ENCODE measurements at regions not wholly inside any gene's neighbourhood (a gene's known extent, or its start where the extent isn't known, plus 50 kb on each side); places are given as distances from the start of the nearest gene placed in this dataset.

DNA sequence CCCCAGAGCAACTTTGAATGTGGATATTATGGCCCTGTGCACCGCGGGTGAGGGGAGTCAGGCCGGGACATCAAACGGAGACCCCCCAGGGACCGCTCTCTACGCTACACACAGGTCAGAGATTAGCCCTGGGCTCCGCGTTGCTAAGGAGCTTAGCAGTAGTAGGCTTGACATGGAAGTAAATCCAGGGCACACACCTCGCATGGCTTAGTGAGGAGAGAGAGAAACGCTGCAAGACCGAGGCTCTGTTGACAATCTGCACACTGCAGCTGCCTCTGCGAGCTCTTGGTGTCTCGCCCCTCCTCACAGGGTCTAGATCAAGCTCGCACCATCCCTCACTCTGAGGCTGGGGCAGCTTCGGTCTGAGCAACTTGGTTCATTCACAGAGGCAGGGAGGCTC is 116.1 kb upstream of the CDH4 start:
- H4K5ac ChIP-seq (ENCODE audit: low read depth, low read length), result no peak overlapping the region
- no peak overlapping the region for H3K56ac ChIP-seq (ENCODE audit: extremely low read depth, insufficient read depth, low read length)
- peaks cover 25% of the 10 kb centered on the region for H3K27me3 ChIP-seq (ENCODE audit: control insufficient read depth, insufficient read depth, low read length)
- H3K27ac ChIP-seq (ENCODE audit: insufficient read depth, low read length), result no peak overlapping the region
- H2AK9ac ChIP-seq (replicated peaks; ENCODE audit: low read depth, low read length, poor library complexity), result no peak overlapping the region
- no peak overlapping the region for H3K18ac ChIP-seq (ENCODE audit: low read depth, low read length)
- H3K9me1 ChIP-seq (ENCODE audit: insufficient read depth, low read length), result no peaks in the 10 kb centered on the region
- no peak overlapping the region for H3K4ac ChIP-seq (ENCODE audit: low read depth, low read length)
- H3K4me2 ChIP-seq (ENCODE audit: low read depth, low read length), result no peak overlapping the region
- H4K91ac ChIP-seq (ENCODE audit: insufficient read depth, low read depth, low read length), result no peak overlapping the region
- H2BK20ac ChIP-seq (ENCODE audit: low read depth, low read length), result no peak overlapping the region
- no peaks in the 10 kb centered on the region for H3K4me1 ChIP-seq (ENCODE audit: control insufficient read depth, insufficient read depth, low read length)
- WGBS, 2 experiments (ENCODE audit: extremely low coverage in 2 of 2, insufficient read length in 1 of 2), result 17% methylated on average over 5 of the region's 15 CpGs; no CpG with 5 or more reads in 1 of the 2 experiments
- H3K23ac ChIP-seq (ENCODE audit: low read depth, low read length), result no peak overlapping the region
- no peaks in the 10 kb centered on the region for H3K79me1 ChIP-seq (ENCODE audit: low read depth in 1 of 2, low read length in 2 of 2)
- no peaks in the 10 kb centered on the region for H4K20me1 ChIP-seq (ENCODE audit: insufficient read depth, low read length)
- no peak overlapping the region for H3K14ac ChIP-seq (replicated peaks; ENCODE audit: low read depth, low read length)
- no peak overlapping the region for H2BK5ac ChIP-seq (ENCODE audit: low read depth, low read length, poor library complexity, severe bottlenecking)
- H3K4me3 ChIP-seq (ENCODE audit: insufficient read depth, low read depth, low read length), result no peak overlapping the region
- H2AFZ ChIP-seq (replicated peaks; ENCODE audit: low read length, poor library complexity), result no peak overlapping the region
- H2BK120ac ChIP-seq (ENCODE audit: low read depth, low read length), result no peak overlapping the region
- no peak overlapping the region for H3K9ac ChIP-seq (ENCODE audit: low read depth, low read length)
- in situ Hi-C loops (cut with MboI; ENCODE audit: low sequenced_read_pairs), result no loop called here
- ATAC-seq (ENCODE audit: low read depth), result no peak
- H4K8ac ChIP-seq (ENCODE audit: low read depth in 2 of 2, low read length in 2 of 2), result no peak overlapping the region
- no peaks in the 10 kb centered on the region for H3K36me3 ChIP-seq (ENCODE audit: control insufficient read depth, insufficient read depth, low read length)
- TF ChIP-seq MXI1 (IDR thresholded peaks at IDR 0.05; ENCODE audit: borderline replicate concordance, low read depth, low read length) (no peak), FOS (IDR thresholded peaks at IDR 0.05; ENCODE audit: low read depth, low read length) (no peak), RAD21 (IDR thresholded peaks at IDR 0.05; ENCODE audit: low read length) (no peak), MAFK (IDR thresholded peaks at IDR 0.05; ENCODE audit: low read depth, low read length) (no peak), MAZ (IDR thresholded peaks at IDR 0.05; ENCODE audit: borderline replicate concordance, low read depth, low read length) (no peak), BHLHE40 (IDR thresholded peaks at IDR 0.05; ENCODE audit: low read depth, low read length) (no peak), RCOR1 (IDR thresholded peaks at IDR 0.05; ENCODE audit: insufficient replicate concordance, low read length) (no peak), SMC3 (IDR thresholded peaks at IDR 0.05; ENCODE audit: low read depth, low read length) (no peak), POLR2A (IDR thresholded peaks at IDR 0.05; ENCODE audit: low read depth, low read length) (no peak), CHD1 (IDR thresholded peaks at IDR 0.05; ENCODE audit: low read depth, low read length) (no peak), NFE2L2 (IDR thresholded peaks at IDR 0.05; ENCODE audit: low read depth, low read length) (no peak), CEBPB (IDR thresholded peaks at IDR 0.05; ENCODE audit: low read depth, low read length) (no peak), RFX5 (IDR thresholded peaks at IDR 0.05; ENCODE audit: low read depth, low read length) (no peak)
- TF ChIP-seq, protein P1, sequence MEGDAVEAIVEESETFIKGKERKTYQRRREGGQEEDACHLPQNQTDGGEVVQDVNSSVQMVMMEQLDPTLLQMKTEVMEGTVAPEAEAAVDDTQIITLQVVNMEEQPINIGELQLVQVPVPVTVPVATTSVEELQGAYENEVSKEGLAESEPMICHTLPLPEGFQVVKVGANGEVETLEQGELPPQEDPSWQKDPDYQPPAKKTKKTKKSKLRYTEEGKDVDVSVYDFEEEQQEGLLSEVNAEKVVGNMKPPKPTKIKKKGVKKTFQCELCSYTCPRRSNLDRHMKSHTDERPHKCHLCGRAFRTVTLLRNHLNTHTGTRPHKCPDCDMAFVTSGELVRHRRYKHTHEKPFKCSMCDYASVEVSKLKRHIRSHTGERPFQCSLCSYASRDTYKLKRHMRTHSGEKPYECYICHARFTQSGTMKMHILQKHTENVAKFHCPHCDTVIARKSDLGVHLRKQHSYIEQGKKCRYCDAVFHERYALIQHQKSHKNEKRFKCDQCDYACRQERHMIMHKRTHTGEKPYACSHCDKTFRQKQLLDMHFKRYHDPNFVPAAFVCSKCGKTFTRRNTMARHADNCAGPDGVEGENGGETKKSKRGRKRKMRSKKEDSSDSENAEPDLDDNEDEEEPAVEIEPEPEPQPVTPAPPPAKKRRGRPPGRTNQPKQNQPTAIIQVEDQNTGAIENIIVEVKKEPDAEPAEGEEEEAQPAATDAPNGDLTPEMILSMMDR (conservative IDR thresholded peaks at IDR 0.05; ENCODE audit: low read depth, low read length), result no peak
- TF ChIP-seq, protein P2, sequence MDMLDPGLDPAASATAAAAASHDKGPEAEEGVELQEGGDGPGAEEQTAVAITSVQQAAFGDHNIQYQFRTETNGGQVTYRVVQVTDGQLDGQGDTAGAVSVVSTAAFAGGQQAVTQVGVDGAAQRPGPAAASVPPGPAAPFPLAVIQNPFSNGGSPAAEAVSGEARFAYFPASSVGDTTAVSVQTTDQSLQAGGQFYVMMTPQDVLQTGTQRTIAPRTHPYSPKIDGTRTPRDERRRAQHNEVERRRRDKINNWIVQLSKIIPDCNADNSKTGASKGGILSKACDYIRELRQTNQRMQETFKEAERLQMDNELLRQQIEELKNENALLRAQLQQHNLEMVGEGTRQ (IDR thresholded peaks at IDR 0.05; ENCODE audit: low read depth, low read length), result no peak
- TF ChIP-seq, protein P3, sequence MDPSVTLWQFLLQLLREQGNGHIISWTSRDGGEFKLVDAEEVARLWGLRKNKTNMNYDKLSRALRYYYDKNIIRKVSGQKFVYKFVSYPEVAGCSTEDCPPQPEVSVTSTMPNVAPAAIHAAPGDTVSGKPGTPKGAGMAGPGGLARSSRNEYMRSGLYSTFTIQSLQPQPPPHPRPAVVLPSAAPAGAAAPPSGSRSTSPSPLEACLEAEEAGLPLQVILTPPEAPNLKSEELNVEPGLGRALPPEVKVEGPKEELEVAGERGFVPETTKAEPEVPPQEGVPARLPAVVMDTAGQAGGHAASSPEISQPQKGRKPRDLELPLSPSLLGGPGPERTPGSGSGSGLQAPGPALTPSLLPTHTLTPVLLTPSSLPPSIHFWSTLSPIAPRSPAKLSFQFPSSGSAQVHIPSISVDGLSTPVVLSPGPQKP (IDR thresholded peaks at IDR 0.05; ENCODE audit: borderline replicate concordance, low read depth, low read length), result no peak
- dilution Hi-C loops (cut with HindIII; ENCODE audit: low sequenced_read_pairs, unreplicated experiment), result no loop called here
- intact Hi-C loops (cut with micrococcal nuclease), result no loop called here
- CTCF ChIA-PET, result interaction anchor here (1.5 kb wide), 1 partner anchor 16 kb away, joined by 4 read pairs; no protein-coding TSS in a partner anchor
- no peaks in the 10 kb centered on the region for H3K9me3 ChIP-seq (ENCODE audit: control insufficient read depth, insufficient read depth, low read length)
- BruUV-seq (replicated peaks), result no TSS peak
- DNase-seq, result no peak
- POLR2A ChIA-PET (ENCODE audit: unreplicated experiment), result no interaction called here
- no peak overlapping the region for H2AK5ac ChIP-seq (ENCODE audit: low read depth, low read length)
- no peak overlapping the region for H2BK15ac ChIP-seq (ENCODE audit: low read depth, low read length)
